AG04450 (cell line): ENCODE measurements at regions not wholly inside any gene's neighbourhood (a gene's known extent, or its start where the extent isn't known, plus 50 kb on each side); places are given as distances from the start of the nearest gene placed in this dataset.

ENCODE experiments used
- CTCF ChIA-PET: fragments of 300-600, 350-600 bp; formaldehyde crosslinking; extraction: SDS; loops from one replicate; lab custom pipeline; 2022; ENCODE audit warnings: antibody characterized with exemption, inconsistent platforms; lab: Charles Lee
- POLR2A ChIA-PET: fragments of 350-600 bp; formaldehyde crosslinking; extraction: SDS; loops from one replicate; lab custom pipeline; 2021; ENCODE audit warnings: antibody characterized with exemption, inconsistent platforms; lab: Yijun Ruan, JAX
- DNase-seq: peaks from one replicate; pipeline ENCODE4 v3.0.0-alpha.2; 2011; ENCODE audit warnings: low read depth, low spot score
- H3K27ac ChIP-seq: one replicate; pipeline ENCODE4 v1.5.1; 2012; ENCODE audit warnings: low read depth, low read length, control low read depth
- H3K27me3 ChIP-seq: one replicate; pipeline ENCODE4 v1.6.0; 2012; ENCODE audit warnings: low read length; ENCODE audit not compliant: control insufficient read depth, insufficient read depth
- H3K4me3 ChIP-seq: 2 replicates; pipeline ENCODE4 v1.5.1; 2011; ENCODE audit warnings: mild to moderate bottlenecking, low read depth, low read length, control low read depth
- H3K9me3 ChIP-seq: 2 replicates; pipeline ENCODE4 v1.5.1; 2012; ENCODE audit warnings: low read length; ENCODE audit not compliant: control insufficient read depth, insufficient read depth
- TF ChIP-seq, protein P1 (sequence below): IDR thresholded peaks from 2 replicates; pipeline ENCODE4 v1.5.1; 2011; ENCODE audit warnings: low read depth, low read length, control low read depth, inconsistent platforms

DNA sequence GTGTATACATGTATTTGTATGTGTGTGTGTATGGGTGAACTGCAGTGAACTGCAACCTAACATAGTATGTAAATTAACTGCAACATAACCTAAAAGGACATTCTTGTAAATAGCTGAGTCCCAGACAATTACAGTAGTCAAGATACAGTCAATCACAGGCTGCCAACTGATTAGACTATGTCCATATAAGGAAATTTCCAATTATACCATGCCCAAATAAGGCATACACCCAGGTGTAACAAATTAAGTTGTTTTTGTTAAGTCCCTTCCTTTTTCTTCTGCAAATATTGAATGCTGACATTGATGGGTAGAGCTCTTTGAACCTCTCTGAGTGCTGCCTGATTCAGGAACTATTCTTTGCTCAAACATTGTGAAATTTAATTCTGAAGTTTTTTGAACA, 594.6 kb upstream of the FAM174A start:
- TF ChIP-seq, protein P1, sequence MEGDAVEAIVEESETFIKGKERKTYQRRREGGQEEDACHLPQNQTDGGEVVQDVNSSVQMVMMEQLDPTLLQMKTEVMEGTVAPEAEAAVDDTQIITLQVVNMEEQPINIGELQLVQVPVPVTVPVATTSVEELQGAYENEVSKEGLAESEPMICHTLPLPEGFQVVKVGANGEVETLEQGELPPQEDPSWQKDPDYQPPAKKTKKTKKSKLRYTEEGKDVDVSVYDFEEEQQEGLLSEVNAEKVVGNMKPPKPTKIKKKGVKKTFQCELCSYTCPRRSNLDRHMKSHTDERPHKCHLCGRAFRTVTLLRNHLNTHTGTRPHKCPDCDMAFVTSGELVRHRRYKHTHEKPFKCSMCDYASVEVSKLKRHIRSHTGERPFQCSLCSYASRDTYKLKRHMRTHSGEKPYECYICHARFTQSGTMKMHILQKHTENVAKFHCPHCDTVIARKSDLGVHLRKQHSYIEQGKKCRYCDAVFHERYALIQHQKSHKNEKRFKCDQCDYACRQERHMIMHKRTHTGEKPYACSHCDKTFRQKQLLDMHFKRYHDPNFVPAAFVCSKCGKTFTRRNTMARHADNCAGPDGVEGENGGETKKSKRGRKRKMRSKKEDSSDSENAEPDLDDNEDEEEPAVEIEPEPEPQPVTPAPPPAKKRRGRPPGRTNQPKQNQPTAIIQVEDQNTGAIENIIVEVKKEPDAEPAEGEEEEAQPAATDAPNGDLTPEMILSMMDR = no peak
- CTCF ChIA-PET = no interaction called here
- no peaks in the 10 kb centered on the region for H3K27me3 ChIP-seq

DNA sequence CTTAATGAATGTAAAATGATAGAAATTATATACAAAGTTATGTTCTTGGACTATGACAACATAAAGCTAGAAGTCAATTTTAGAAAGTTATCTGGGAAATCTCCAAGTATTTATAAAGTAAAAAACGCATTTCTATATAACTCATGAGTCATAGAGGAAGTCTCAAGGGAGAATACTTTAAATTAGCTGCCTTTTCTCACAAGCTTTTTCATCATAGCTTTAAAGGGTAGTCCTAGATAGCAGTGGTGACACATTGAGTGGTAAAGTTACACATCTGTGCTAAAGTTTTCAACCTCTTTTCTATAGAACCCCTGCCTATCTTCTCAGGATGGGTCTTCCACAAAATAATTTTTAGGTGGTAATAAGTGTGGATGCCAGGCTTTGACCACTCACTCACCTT, 598.3 kb upstream of the FAM174A start:
- H3K4me3 ChIP-seq = no peak overlapping the region
- H3K9me3 ChIP-seq = no peaks in the 10 kb centered on the region; the same call in 1 of the 2 replicates
- ChIA-PET POLR2A (no interaction called here), CTCF (no interaction called here)
- no peak for DNase-seq
- H3K27me3 ChIP-seq = no peaks in the 10 kb centered on the region
- no peak overlapping the region for H3K27ac ChIP-seq
- TF ChIP-seq, protein P1 = no peak

More for the DNA sequence above, 594.6 kb upstream of the FAM174A start:
- H3K27ac ChIP-seq = no peak overlapping the region
- DNase-seq = no peak
- H3K4me3 ChIP-seq = no peak overlapping the region
- H3K9me3 ChIP-seq = peaks cover 2% of the 10 kb centered on the region
- POLR2A ChIA-PET = no interaction called here

DNA sequence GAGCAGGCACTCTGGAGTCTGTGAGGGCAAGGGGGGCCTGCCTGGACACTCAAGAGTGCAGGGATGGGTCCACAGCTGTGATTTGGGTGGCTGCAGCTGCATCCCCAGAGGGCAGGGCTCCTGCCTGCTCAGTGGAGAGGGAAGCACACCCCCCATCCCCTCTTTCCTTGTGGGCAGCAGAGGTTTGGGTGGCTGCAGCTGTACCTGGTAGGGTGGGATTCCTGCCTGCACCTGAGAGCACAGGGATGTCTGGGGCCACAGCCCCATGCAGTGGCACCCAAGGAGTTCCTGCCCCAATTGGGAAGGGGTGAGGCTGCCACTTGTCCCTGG, 605.4 kb upstream of the FAM174A start:
- H3K4me3 ChIP-seq = no peak overlapping the region
- no peak for DNase-seq
- no peaks in the 10 kb centered on the region for H3K27me3 ChIP-seq
- TF ChIP-seq, protein P1 = no peak
- POLR2A ChIA-PET = no interaction called here
- no peak overlapping the region for H3K27ac ChIP-seq
- H3K9me3 ChIP-seq = peaks cover 12% of the 10 kb centered on the region; the same call in 1 of the 2 replicates
- CTCF ChIA-PET = no interaction called here

DNA sequence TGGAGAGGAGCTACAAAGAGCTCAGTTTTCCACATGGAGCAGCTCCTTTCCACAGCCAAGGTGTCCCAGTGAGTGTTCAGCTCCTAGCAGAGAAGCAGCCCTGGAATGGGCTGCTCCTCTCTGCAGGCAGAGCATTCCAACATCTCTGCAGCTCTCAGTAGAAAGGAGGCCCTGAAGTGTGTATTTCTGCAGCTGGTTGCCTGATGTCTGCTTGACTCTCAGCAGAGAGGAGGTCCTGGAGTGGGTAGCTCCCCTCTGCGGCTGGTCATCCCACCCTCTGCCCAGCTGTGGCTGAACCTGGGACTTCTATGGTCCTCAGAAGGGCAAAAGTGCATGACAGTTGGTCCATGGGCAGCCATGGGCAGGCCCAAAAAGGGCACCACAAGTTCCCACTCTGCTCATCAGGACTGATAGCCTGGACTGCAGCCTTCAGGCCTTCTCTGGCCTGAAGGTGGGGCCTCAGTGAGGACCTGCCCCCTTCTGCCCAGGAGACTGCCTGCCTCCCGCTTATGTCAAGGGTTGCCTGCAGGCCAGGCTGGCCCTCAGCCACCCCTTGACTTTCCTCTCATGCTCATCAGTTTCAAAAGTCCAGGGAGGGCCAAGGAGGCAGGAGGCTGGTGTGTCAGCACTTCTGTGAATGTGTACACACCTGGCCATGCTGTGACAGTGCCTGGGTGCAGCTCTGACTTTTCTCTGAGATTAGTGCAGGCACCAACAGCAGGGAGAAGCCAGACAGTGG, 605.9 kb upstream of the FAM174A start:
- TF ChIP-seq, protein P1 = no peak
- POLR2A ChIA-PET = no interaction called here
- H3K27ac ChIP-seq = no peak overlapping the region
- H3K27me3 ChIP-seq = no peaks in the 10 kb centered on the region
- no peak overlapping the region for H3K4me3 ChIP-seq
- no peak for DNase-seq
- CTCF ChIA-PET = no interaction called here
- H3K9me3 ChIP-seq = peaks cover 12% of the 10 kb centered on the region; the same call in 1 of the 2 replicates

DNA sequence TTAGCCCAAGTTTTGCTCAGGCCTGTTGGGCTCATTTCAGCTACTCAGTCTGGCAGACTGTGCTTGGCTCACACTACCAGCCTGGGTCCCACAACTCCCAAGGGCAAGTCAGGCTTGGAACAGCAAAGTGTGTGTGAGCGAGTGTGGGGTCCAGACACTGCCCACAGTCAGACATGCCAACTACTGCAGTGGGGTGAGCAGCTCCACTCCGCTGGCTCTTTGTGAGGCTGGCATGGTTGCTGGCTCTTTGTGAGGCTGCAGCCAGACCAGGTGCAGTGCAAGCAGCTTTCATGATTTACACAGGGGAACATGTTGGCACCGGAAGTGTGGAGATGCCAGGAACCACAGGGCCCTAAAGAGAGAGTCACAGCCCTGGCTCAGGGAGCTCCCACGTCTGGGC, 606.7 kb upstream of the FAM174A start:
- DNase-seq = no peak
- H3K27ac ChIP-seq = no peak overlapping the region
- H3K9me3 ChIP-seq = peaks cover 12% of the 10 kb centered on the region; the same call in 1 of the 2 replicates
- no peak overlapping the region for H3K4me3 ChIP-seq
- TF ChIP-seq, protein P1 = no peak
- CTCF ChIA-PET = no interaction called here
- POLR2A ChIA-PET = no interaction called here
- H3K27me3 ChIP-seq = no peaks in the 10 kb centered on the region
